Gastrocnemius medialis (tissue), 4 donors: ENCODE measurements at regions not wholly inside any gene's neighbourhood (a gene's known extent, or its start where the extent isn't known, plus 50 kb on each side); places are given as distances from the start of the nearest gene placed in this dataset.

ENCODE experiments used
- CTCF ChIP-seq, 5 experiments: fragments of 450-650 bp in 3 of 5; fragments of 200-600 bp in 2 of 5; sonication (generic) in 2 of 5; IDR thresholded peaks in 4 of 5; conservative IDR thresholded peaks in 1 of 5; 1 replicate in 4 of 5; 2 replicates in 1 of 5; pipeline ENCODE4 v1.5.1; 2016 to 2019; ENCODE audit warnings: antibody characterized with exemption in 5 of 5, mild to moderate bottlenecking in 3 of 5, moderate library complexity in 3 of 5
- POLR2A ChIP-seq, 2 donors: fragments of 450-650 bp; IDR thresholded peaks; one replicate each; pipeline ENCODE4 v1.6.1; 2017; ENCODE audit warnings: antibody characterized with exemption in 2 of 2, mild to moderate bottlenecking in 2 of 2, moderate library complexity in 2 of 2

DNA sequence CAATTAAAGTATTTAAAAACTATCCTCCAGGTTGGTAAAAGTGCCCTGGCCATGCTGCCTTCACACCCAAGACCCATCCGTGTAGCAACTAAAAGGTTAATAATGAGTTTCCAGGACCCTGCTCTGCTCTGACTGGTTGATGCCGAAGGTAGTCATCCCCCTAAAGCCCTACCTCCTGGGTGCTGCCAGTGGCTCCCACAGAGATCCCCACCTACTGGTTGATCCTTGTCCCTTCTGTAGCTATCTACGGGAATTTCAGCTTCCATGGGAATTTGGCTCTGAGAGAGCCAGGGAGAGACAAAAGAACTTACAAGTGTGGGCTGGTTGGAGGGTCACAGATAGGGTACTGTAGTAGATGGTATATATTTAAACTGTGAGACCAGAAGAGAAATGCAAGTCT lies 110.6 kb upstream of the NANOGP8 start:
- TF ChIP-seq POLR2A (IDR thresholded peaks at IDR 0.05) = no peak
- no peak for TF ChIP-seq CTCF (IDR thresholded peaks at IDR 0.05 in 4 of 5, conservative IDR thresholded peaks at IDR 0.05 in 1 of 5)
